Hypothalamus (tissue), 51 donors: ENCODE measurements at regions not wholly inside any gene's neighbourhood (a gene's known extent, or its start where the extent isn't known, plus 50 kb on each side); places are given as distances from the start of the nearest gene placed in this dataset.
"Not testable (repeated sequence)": the region's sequence is repeated elsewhere in the genome, so short reads cannot be mapped to it uniquely, and the experiment has no call there.

Experiments
- DNase-seq, 51 donors: peaks; one replicate each; lab custom pipeline; 2025; lab: John Stamatoyannopoulos, UW

DNA sequence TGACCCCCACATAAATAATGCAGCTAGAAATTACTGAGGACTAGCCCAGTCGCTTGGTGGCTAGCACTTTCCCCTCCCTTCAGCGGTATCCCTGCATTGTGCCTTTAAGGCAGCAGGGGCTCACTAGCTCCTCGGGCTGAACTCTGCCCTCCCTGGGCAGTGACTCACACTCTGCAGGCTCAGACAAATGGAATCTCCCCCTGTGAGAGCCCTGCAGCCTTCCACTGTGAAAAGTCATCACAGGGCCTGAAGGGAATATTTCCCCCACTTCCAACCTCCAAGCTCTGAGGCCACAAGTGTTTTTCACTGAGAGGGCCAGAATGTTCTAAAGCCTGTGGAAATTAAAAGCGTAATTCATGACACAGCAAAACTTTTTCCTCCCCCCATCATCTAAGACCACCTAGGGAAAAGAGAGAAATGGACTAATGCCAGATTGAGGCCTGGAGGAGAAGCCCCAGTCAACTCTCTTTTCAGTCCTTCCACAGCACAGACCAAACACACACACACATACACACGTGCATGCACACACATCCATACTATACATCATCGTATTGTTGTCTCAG, 93.6 kb upstream of the COL1A2 start:
- DNase-seq: peak in 1 of 51 donors; percentile 39

DNA sequence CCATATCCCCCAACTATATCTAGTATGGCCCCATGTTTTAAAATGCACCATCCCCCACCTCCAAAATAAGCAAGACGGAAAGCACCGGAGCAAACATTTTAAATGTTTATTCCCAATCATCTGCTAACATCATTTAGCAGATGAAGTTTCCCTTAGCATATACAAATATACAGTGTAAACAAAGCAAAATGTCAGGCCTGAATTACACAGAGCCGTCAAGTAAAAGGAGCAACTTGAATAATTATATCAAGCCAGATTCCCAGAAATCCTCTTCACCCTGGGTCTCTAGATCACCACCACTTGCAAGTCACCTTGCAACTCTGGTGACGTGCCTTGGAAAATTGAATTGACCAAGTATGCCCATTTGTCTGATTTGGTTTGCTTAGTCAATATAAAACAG, 91.6 kb upstream of the COL1A2 start:
- no peak for DNase-seq

DNA sequence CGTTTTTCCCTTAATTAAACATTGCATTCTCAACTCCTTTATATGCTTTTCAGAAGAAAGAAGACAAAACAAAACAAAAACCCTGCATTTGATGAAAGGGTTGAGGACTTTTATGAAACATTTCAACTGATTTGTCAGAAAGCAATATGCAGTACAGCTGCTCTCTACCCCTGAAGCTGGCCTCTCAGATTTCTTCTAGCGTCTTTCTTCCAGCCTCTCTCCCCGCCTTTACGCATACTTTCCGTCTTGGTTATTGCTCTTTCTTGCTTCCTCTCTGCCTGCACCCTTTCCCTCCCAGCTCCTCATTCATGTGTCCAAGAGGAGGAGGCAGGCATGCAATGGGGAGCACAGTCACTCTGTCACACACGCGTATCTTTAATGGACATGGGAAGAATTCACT, 91.0 kb upstream of the COL1A2 start:
- no peak for DNase-seq

DNA sequence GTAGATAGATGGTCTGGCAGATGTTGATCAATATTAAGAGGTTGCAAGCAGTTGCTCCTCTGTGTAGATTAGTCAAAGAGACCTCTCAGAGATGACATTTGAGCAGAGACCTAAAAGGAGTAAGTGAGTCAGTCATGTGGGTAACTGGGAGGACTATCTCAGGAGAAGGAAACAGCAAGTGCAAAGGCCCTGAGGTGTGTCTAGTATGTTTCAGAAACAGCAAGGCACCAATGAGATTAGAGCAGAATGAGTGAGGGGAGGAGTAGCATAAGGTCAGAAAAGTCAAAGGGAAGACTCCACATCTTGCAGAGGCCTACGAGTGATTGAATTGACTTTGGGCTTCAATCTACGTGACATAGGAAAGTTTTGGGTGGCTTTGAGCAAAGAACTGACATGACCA, 89.8 kb upstream of the COL1A2 start:
- no peak for DNase-seq

DNA sequence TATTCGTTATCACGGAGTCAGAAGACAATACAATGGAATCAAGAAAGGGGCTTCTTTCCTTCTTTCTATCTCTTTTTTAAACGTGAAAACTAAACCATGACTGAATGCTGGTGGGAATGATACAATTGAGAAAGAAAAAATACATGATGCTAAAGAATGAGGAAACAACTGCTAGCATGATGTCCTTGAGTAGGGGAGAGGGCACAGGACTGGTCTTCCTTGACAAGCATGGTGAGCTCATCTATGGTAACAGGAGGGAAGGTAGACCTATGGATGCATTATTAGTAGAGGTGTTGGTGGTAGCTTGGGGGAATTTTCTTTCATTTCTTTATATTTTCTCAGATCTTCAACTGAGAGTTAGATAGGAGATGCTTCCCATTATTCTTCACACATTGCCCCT, 88.9 kb upstream of the COL1A2 start:
- no peak for DNase-seq

DNA sequence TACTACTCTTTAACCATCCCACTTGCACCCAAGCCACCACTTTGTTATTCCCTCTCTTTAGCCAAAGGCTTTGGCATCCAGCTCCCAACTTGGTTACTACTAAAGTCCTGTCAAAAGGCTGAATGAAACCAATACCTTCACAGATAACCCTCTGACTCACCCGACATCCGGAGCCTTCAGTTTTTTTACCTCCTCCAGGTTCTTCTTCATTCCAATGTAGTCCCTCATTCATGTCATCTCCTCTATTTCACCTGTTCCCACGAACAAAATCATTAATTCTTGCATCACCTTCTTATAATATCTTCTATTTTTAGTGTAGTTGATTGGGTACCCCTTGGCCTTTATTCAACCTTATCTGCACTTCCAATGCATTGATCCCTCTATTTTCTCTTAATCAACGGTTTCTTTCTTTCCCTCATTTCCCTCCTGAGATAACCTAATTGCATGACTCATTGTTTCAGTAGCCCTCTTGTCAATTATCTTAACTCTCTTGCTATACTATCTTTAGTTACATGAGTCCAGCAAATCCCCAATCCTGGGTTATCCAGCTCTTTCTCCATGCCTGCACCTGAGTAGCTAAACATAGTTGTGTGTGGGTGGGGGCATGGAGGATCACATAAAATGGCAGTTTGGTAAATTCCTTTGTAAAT, 87.2 kb upstream of the COL1A2 start:
- DNase-seq: no peak

DNA sequence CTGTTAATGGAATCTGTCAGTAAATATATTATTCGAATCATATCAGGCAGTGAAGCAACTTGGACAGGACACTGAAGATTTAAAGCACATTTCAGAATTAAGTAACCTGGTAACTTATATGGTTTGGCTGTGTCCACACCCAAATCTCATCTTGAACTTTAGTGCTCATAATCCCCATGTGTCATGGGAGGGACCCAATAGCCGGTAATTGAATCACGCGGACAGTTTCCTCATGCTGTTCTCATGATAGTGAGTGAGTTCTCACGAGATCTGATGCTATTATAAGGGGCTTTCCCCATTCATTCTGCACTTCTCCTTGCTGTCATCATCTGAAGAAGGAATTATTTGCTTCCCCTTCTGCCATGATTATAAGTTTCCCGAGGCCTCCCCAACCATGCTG, 83.2 kb upstream of the COL1A2 start:
- no peak for DNase-seq

DNA sequence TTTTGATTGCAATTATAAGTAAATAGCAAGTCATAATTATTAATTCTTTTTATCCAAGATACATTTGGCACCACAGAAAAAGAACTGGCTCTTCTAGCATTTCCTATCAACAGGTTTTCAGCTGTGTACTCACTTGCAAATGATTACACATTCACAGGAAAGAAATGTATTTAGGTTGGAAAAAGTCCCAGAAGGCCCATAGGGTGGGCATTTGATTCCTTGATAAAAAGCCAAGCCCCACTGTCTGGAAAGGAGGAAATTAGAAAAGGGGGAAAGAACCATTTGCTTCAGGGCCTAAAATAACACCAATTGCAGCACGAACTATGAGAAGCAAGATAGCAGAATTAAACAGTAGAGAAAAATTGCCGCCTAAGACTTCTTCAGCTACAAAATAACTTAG, 80.8 kb upstream of the COL1A2 start:
- no peak for DNase-seq

DNA sequence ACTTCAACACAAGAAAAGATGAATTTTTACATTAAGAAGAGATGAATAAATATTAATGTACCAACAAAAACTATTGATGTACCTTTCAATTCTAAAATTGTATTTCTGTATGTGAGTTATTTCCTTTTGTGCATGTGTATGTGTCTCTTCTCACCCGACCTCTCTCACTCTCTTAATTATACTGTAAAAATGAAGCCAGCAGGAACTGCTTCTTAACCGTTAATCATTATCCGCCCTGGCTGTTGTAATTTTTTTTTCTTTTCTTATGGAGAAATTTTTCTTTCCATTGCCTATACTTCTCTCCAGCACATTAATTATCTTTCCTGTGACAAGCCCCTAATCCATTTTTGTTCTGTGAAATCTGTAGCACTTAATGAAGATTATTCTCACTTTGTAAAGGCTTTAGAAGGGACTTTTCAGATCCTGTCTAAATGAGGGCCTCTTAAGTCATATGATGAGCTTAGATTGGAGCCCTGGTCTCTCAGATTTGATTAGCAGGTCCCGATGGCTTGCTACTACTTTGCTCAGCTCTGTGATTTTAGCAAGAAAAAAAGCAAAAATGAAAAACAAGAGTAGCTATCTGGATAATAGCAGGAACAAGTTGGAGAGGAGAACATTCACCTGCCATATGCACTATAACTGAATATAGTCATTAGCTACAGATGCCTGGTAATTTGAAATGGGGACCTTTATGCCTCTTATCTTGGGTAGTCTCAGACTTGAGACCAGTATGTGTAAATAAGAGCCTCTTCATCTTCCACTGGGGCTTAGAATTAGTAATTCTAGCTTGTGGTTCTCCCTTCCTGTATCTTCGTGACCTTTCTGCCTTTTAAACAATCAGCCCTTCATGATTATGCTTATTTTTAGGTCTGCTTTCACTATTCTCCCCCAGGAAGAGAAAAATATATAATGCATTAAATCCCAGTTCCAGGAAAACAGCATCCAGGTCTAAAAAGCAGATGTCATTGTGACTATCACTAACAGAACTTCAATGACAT, 80.0 kb upstream of the COL1A2 start:
- no peak for DNase-seq

DNA sequence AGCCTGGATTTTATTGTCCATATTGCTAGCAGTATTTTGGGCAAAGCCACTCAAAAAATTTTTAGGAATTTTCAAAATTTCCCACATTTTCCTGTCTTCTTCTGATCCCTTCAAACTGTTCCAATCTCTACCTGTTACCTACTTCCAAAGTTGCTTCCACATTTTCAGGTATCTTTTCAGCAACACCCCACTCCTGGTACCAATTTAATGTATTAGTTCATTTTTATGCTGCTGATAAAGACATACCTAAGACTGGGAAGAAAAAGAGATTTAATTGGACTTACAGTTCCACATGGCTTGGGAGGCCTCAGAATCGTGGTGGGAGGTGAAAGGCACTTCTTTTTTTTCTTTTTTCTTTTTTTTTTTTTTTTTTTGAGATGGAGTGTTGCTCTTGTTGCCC, 73.6 kb upstream of the COL1A2 start:
- not testable (repeated sequence) for DNase-seq

DNA sequence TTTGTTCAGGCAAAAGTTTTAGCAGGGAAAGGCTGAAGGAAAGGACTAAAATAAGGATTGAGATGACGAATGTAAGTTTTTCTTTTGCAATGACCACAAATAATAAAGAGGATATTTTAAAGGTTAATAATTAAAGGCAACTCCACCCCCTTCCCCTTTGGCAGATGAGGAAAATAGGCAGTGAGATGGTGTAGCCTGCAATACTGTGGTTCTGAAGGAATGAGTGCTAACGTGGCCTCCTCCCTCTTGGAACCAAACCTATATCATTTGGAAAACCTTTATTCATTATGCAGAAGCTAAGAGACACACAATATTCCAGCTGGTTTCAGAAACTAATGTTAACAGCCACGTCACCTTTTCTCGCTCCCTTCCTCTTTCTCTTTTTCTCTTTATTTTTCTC, 70.9 kb upstream of the COL1A2 start:
- no peak for DNase-seq

DNA sequence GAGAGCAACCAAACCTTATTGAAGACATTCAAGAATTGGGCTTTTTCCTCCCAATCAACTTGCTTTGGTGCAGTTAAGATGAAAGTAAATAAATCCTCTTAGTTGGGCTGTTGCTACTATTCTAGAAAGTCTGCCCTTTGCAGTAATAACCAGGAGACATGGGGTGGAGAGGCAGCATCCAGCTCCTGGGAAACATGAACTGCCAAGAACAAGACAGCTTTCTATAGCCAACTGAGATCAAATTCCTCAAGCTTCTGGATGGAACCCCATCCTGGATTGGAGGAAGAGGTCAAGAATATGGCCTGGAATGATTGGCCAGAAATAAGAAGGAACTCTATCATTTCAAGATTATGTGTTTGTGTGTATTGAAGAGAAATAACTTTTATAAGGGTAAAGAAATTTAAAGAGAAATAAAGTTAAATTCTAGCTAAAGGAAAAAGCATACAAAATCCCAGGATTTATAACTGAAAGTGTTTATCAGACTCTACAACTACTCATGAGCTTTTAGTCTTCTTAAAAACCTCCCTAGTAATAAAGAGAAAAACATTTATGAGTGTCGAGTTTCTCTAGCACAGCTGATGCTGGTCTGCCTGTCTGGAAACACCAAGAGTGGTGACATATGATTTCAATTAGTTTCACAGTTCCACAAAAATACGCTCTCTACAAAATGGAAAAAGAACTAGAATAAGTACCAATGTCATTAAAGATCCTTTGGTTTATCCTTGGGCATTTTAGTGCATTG, 70.1 kb upstream of the COL1A2 start:
- no peak for DNase-seq

DNA sequence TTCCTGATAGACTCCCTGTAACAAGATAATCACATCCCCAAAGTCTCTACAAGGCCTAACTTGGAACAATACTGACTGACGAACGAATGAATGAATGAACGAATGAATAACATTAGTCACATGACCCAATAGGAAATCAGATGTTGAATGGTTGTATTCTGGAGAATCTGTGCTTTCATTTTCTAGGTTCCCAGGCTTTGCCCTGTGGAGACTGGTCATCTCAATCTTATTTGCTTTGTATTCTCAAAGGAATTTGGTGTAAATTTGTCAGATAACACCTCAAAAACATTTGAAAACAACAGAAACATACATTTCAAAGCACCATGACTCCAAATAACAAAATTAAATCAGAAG, 69.6 kb upstream of the COL1A2 start:
- DNase-seq: no peak

DNA sequence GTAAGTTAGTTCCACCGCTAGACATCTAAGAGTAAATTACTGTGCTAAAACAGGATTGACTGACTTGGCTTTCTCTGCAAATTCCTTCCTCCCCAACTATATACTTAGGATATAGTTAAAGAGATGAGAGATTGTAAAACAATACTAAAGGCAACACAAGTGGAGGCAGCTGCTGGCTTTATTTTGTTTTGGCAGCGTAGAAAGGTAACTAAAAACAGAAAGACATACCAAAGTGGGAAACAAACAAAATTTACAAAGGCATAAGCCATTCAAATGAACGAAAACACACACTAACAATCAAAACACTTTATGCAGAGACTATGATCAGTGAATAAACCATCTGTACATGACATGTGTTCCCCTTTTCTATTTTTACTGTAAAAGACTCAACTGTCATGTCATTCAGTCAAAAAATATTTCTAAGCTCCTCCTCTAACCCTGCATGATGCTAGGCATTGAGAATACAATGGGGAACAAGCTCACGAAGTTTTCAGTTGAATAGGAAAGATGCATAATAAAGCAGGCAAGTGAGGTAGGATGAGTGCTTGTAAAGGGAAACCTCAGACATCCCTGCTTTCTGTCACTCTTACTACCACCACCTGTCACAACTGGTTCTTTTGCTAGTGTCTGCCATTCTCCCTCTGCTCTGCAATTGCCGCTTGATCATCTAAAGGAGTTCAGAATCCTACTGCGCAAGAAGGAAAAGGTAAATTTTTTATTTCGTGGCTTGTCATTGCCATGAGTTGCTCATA, 64.2 kb upstream of the COL1A2 start:
- DNase-seq: no peak

DNA sequence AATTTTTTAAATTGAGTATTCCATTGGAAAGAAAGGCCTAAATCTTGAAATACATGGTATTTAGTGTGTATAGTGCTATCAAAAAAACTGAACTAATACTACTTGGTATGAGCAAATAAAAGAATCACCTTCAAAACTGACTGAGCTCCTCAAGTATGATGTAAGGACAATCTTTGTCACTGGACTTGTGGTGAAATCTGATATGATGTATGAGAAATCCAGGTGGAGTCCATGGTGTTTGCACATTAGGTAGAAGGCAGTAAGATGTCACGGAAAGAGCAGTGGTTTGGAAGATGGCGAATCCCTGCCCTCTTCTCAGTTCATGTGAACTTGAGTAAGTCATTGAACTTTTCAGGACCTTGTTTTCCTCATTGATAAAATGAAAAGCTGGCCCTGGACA, 62.1 kb upstream of the COL1A2 start:
- DNase-seq: no peak

DNA sequence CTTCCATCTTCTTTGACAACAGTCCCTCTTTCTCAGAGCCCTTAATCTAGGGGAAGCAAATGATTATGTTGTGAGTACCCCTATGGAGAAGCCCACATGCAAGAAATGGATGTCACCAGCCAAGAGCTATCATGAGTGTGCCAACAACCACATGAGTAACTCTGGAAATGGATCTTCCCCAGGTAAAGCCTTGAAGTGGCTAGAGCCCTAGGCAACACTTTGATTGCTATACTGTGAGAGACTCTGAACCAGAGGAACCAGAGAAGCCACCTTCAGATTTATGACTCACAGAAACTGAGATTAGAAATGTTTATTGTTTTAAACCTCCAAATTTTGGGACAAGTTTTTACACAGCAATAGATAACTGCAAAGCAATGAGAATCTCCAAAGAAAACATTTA, 60.9 kb upstream of the COL1A2 start:
- DNase-seq: no peak

DNA sequence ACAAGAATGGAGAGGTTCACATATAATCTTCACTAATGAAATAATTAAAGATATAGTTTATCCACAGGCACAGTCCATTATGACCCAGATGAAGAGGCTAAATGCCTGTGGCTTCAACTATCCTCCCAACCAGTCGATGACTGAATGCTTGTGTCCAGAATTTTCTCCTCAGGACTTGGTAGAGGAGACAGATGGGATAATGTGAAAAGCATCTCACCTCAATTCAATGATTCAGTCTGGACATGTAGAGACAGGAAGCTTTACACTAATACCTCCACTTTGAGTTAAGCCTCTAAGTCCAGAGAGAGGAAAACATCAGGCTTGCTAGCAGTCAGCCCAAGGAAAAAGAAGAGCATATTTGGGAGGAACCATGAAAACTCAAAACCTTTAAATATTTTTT, 59.1 kb upstream of the COL1A2 start:
- DNase-seq: no peak

DNA sequence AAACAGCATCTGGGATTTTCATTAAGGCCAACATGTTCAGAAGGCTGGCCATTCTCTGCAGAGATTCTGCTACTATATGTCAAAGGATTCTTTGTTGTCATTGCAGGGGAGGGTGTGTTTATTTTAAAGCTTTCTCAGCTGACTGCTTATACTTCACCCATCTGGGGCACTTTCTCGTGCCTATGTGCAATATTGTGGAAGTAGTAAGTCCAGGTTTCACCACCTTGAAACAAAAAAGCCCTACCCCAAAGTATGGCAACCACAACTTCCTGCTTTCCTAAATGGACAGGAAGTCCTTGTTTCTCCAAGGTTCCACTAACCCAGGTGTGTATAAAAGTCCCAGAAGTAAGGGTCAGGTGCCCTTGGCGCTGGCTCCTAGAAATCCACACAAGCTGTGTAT, 58.7 kb upstream of the COL1A2 start:
- DNase-seq: no peak

DNA sequence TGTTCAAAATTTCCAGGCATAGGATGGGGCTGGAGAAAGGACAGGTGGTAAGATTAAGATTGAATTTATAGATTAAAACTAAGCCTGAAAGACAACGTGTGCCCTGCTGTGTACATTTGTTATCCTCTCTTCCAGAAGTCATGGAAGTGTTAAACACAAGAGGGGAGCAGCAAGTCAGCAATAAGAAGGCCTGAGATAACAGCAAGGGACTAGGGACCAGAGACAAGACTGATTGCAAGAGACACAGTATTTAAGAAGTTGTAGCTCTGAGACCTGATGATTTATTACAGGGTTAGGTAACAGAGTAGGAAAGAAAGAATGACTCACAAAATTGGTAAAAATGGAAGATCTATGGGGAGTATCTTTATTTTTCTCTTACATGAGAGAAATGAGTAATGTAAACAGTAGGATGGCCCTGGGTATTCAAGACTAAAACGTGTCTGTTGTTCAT, 55.7 kb upstream of the COL1A2 start:
- no peak for DNase-seq

DNA sequence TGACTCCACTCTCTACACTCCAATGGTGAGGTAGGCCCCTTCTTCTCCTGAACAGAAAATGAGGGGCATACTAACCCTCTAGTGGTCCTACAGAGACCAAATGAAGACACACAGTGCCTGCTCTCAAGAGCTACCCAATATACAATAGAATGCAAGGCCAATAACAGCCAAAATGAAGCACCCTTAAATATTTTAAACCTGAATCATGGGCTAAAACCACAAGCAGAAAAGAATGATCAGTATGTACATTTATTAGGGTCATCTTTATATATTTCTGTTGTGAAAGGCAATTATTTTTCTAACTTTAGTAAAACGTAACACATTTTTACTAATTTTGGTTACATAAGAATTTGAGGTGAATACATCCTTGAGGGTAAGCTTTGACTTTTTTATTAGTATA, 49.9 kb upstream of the COL1A2 start:
- no peak for DNase-seq
